HG02763 (cell line): ENCODE measurements at regions not wholly inside any gene's neighbourhood (a gene's known extent, or its start where the extent isn't known, plus 50 kb on each side); places are given as distances from the start of the nearest gene placed in this dataset.
"Not testable (repeated sequence)": the region's sequence is repeated elsewhere in the genome, so short reads cannot be mapped to it uniquely, and the experiment has no call there.

Experiments
- ATAC-seq: cut with Tn5 transposase; IDR thresholded peaks from one replicate; pipeline ENCODE4 v1.9.1; 2021; ENCODE audit warnings: mild to moderate bottlenecking, moderate library complexity; ENCODE audit not compliant: unreplicated experiment

GRCh38 chr3:153785901-153786300 is 335.3 kb upstream of the ARHGEF26 start:
- no peak for ATAC-seq

GRCh38 chr3:153789380-153789779 is 331.8 kb upstream of the ARHGEF26 start:
- ATAC-seq: no peak

GRCh38 chr3:153797056-153797455 is 324.1 kb upstream of the ARHGEF26 start:
- not testable (repeated sequence) for ATAC-seq

GRCh38 chr3:153809097-153809496 is 312.1 kb upstream of the ARHGEF26 start:
- ATAC-seq: no peak

- no peak for ATAC-seq
Observed at GRCh38 chr3:153818338-153818737, 302.9 kb upstream of the ARHGEF26 start.

- no peak for ATAC-seq
Observed at GRCh38 chr3:153820035-153820434, 301.2 kb upstream of the ARHGEF26 start.

- not testable (repeated sequence) for ATAC-seq
Observed at GRCh38 chr3:153828346-153828745, 292.8 kb upstream of the ARHGEF26 start.

- no peak for ATAC-seq
Observed at GRCh38 chr3:153829606-153830170, 291.5 kb upstream of the ARHGEF26 start.

- ATAC-seq: no peak
Observed at GRCh38 chr3:153830552-153830951, 290.6 kb upstream of the ARHGEF26 start.

- ATAC-seq: peak; percentile 65
Observed at GRCh38 chr3:153835540-153835939, 285.6 kb upstream of the ARHGEF26 start.

- ATAC-seq: no peak
Observed at GRCh38 chr3:153840487-153840886, 280.7 kb upstream of the ARHGEF26 start.

GRCh38 chr3:153843994-153844393 is 277.2 kb upstream of the ARHGEF26 start:
- no peak for ATAC-seq

- ATAC-seq: no peak
Observed at GRCh38 chr3:153845311-153845710, 275.9 kb upstream of the ARHGEF26 start.

GRCh38 chr3:153848702-153849101 is 272.5 kb upstream of the ARHGEF26 start:
- no peak for ATAC-seq

- ATAC-seq: no peak
Observed at GRCh38 chr3:153852355-153852754, 268.8 kb upstream of the ARHGEF26 start.

GRCh38 chr3:153853163-153853562 is 268.0 kb upstream of the ARHGEF26 start:
- ATAC-seq: no peak

GRCh38 chr3:153855772-153856171 is 265.4 kb upstream of the ARHGEF26 start:
- peak; percentile 67 for ATAC-seq

GRCh38 chr3:153856932-153857331 is 264.3 kb upstream of the ARHGEF26 start:
- ATAC-seq: no peak

- ATAC-seq: no peak
Observed at GRCh38 chr3:153864793-153865192, 256.4 kb upstream of the ARHGEF26 start.

- ATAC-seq: no peak
Observed at GRCh38 chr3:153866901-153867300, 254.3 kb upstream of the ARHGEF26 start.

- not testable (repeated sequence) for ATAC-seq
Observed at GRCh38 chr3:153874348-153874747, 246.8 kb upstream of the ARHGEF26 start.

GRCh38 chr3:153880493-153880892 is 240.7 kb upstream of the ARHGEF26 start:
- no peak for ATAC-seq

- no peak for ATAC-seq
Observed at GRCh38 chr3:153881201-153881600, 240.0 kb upstream of the ARHGEF26 start.
